ENCODE measurements at regions not wholly inside any gene's neighbourhood (a gene's known extent, or its start where the extent isn't known, plus 50 kb on each side); places are given as distances from the start of the nearest gene placed in this dataset.

GRCh38 chr12:47458279-47458678 is 247.6 kb downstream of the RPAP3 start:
- Histone ChIP-seq H3K27me3 (ENCODE audit: control insufficient read depth, insufficient read depth, low read length) (no peaks in the 10 kb centered on the region), H3K36me3 (ENCODE audit: control insufficient read depth, insufficient read depth, low read length) (no peaks in the 10 kb centered on the region), H3K4me3 (ENCODE audit: low read depth, low read length) (no peak overlapping the region)
- DNase-seq (ENCODE audit: low read depth) = peak; percentile 38
- no peak for TF ChIP-seq CTCF (IDR thresholded peaks at IDR 0.05; ENCODE audit: insufficient read depth, low read length, poor library complexity, severe bottlenecking)

- Histone ChIP-seq H3K36me3 (ENCODE audit: control insufficient read depth, insufficient read depth, low read length) (no peaks in the 10 kb centered on the region), H3K27me3 (ENCODE audit: control insufficient read depth, insufficient read depth, low read length) (no peaks in the 10 kb centered on the region), H3K4me3 (ENCODE audit: low read depth, low read length) (no peak overlapping the region)
- no peak for TF ChIP-seq CTCF (IDR thresholded peaks at IDR 0.05; ENCODE audit: insufficient read depth, low read length, poor library complexity, severe bottlenecking)
- DNase-seq (ENCODE audit: low read depth) = no peak
Measured at GRCh38 chr12:47449797-47450196, 256.0 kb downstream of the RPAP3 start.

GRCh38 chr12:47442310-47442709 is 263.5 kb downstream of the RPAP3 start:
- no peak for DNase-seq (ENCODE audit: low read depth)
- no peak for TF ChIP-seq CTCF (IDR thresholded peaks at IDR 0.05; ENCODE audit: insufficient read depth, low read length, poor library complexity, severe bottlenecking)
- Histone ChIP-seq H3K36me3 (ENCODE audit: control insufficient read depth, insufficient read depth, low read length) (no peaks in the 10 kb centered on the region), H3K4me3 (ENCODE audit: low read depth, low read length) (no peak overlapping the region), H3K27me3 (ENCODE audit: control insufficient read depth, insufficient read depth, low read length) (no peaks in the 10 kb centered on the region)

GRCh38 chr12:47441490-47441889 is 264.3 kb downstream of the RPAP3 start:
- no peak for TF ChIP-seq CTCF (IDR thresholded peaks at IDR 0.05; ENCODE audit: insufficient read depth, low read length, poor library complexity, severe bottlenecking)
- DNase-seq (ENCODE audit: low read depth) = no peak
- Histone ChIP-seq H3K4me3 (ENCODE audit: low read depth, low read length) (no peak overlapping the region), H3K27me3 (ENCODE audit: control insufficient read depth, insufficient read depth, low read length) (no peaks in the 10 kb centered on the region), H3K36me3 (ENCODE audit: control insufficient read depth, insufficient read depth, low read length) (no peaks in the 10 kb centered on the region)

GRCh38 chr12:47438175-47438574 is 267.7 kb downstream of the RPAP3 start:
- no peak for DNase-seq (ENCODE audit: low read depth)
- no peaks in the 10 kb centered on the region for H3K27me3 ChIP-seq (ENCODE audit: control insufficient read depth, insufficient read depth, low read length)
- no peaks in the 10 kb centered on the region for H3K36me3 ChIP-seq (ENCODE audit: control insufficient read depth, insufficient read depth, low read length)
- no peak for TF ChIP-seq CTCF (IDR thresholded peaks at IDR 0.05; ENCODE audit: insufficient read depth, low read length, poor library complexity, severe bottlenecking)
- no peak overlapping the region for H3K4me3 ChIP-seq (ENCODE audit: low read depth, low read length)

GRCh38 chr12:47437570-47437969 is 268.3 kb downstream of the RPAP3 start:
- Histone ChIP-seq H3K36me3 (ENCODE audit: control insufficient read depth, insufficient read depth, low read length) (no peaks in the 10 kb centered on the region), H3K27me3 (ENCODE audit: control insufficient read depth, insufficient read depth, low read length) (no peaks in the 10 kb centered on the region), H3K4me3 (ENCODE audit: low read depth, low read length) (no peak overlapping the region)
- no peak for TF ChIP-seq CTCF (IDR thresholded peaks at IDR 0.05; ENCODE audit: insufficient read depth, low read length, poor library complexity, severe bottlenecking)
- DNase-seq (ENCODE audit: low read depth) = no peak
